CD4-positive, alpha-beta memory T cell (primary cell): ENCODE measurements at regions not wholly inside any gene's neighbourhood (a gene's known extent, or its start where the extent isn't known, plus 50 kb on each side); places are given as distances from the start of the nearest gene placed in this dataset.
A peak's percentile ranks its signal among the peaks of the same experiment; 100 is the strongest.

Experiments used
- CTCF ChIA-PET: fragments of 350-600 bp; sonication (Branson Sonifier 250); formaldehyde crosslinking; loops from one replicate; lab custom pipeline; 2021; ENCODE audit warnings: inconsistent platforms; ENCODE audit not compliant: partially characterized antibody; lab: Charles Lee
- POLR2A ChIA-PET: fragments of 350-600 bp; sonication (Branson Sonifier 250); formaldehyde crosslinking; loops from one replicate; lab custom pipeline; 2021; ENCODE audit not compliant: partially characterized antibody; lab: Charles Lee
- DNase-seq, 5 donors: peaks; one replicate each; pipeline versions ENCODE4 v3.0.0 to v3.0.0-alpha.2; 2020 to 2022; ENCODE audit warnings: mixed read lengths in 1 of 5
- H3K27ac ChIP-seq: one replicate; pipeline ENCODE4 v1.7.0; 2013; ENCODE audit warnings: low read depth, low read length
- H3K27me3 ChIP-seq: 2 replicates; pipeline ENCODE4 v1.7.0; 2013; ENCODE audit warnings: mild to moderate bottlenecking, low read length, moderate library complexity; ENCODE audit not compliant: insufficient read depth
- H3K36me3 ChIP-seq: 2 replicates; pipeline ENCODE4 v1.7.0; 2013; ENCODE audit warnings: mild to moderate bottlenecking, low read length, moderate library complexity; ENCODE audit not compliant: insufficient read depth
- H3K4me1 ChIP-seq: 2 replicates; pipeline ENCODE4 v1.7.0; 2013; ENCODE audit warnings: mild to moderate bottlenecking, low read length, moderate library complexity; ENCODE audit not compliant: insufficient read depth
- H3K4me3 ChIP-seq, 2 donors: one replicate each; pipeline ENCODE4 v1.7.0; 2013; ENCODE audit warnings: low read length in 2 of 2, mild to moderate bottlenecking in 1 of 2
- H3K9me3 ChIP-seq, 2 donors: one replicate each; pipeline ENCODE4 v1.7.0; 2013; ENCODE audit warnings: low read length in 2 of 2, control low read depth in 1 of 2; ENCODE audit not compliant: control insufficient read depth in 1 of 2
- H3K27ac Mint-ChIP-seq, 7 donors: one replicate each; pipeline ENCODE4 v1.8.0; 2020 to 2021; ENCODE audit warnings: mixed read lengths in 7 of 7, mild to moderate bottlenecking in 6 of 7, inconsistent platforms in 3 of 7, moderate library complexity in 3 of 7
- H3K27me3 Mint-ChIP-seq, 2 donors: one replicate each; pipeline ENCODE4 v1.8.0; 2020 to 2021; ENCODE audit warnings: mixed read lengths in 2 of 2
- H3K36me3 Mint-ChIP-seq, 2 donors: one replicate each; pipeline ENCODE4 v1.8.0; 2020 to 2021; ENCODE audit warnings: mixed read lengths in 2 of 2, inconsistent platforms in 1 of 2, mild to moderate bottlenecking in 1 of 2
- H3K4me1 Mint-ChIP-seq, 4 donors: one replicate each; pipeline ENCODE4 v1.8.0; 2020 to 2021; ENCODE audit warnings: mixed read lengths in 4 of 4, mild to moderate bottlenecking in 1 of 4
- H3K4me3 Mint-ChIP-seq, 8 donors: one replicate each; pipeline ENCODE4 v1.8.0; 2020 to 2021; ENCODE audit warnings: mixed read lengths in 8 of 8, mild to moderate bottlenecking in 7 of 8, moderate library complexity in 6 of 8, inconsistent platforms in 3 of 8
- H3K9me3 Mint-ChIP-seq, 8 donors: one replicate each; pipeline ENCODE4 v1.8.0; 2020 to 2021; ENCODE audit warnings: mixed read lengths in 8 of 8, mild to moderate bottlenecking in 5 of 8, inconsistent platforms in 3 of 8, moderate library complexity in 1 of 8
- intact Hi-C: fragments of 100-400 bp; cut with micrococcal nuclease; formaldehyde crosslinking; loops from one replicate; pipeline ENCODE4 v1.15.1; 2023

- H3K4me1 Mint-ChIP-seq: no peaks in the 10 kb centered on the region
- Histone ChIP-seq H3K27me3 (no peaks in the 10 kb centered on the region), H3K27ac (no peak overlapping the region), H3K4me1 (no peaks in the 10 kb centered on the region), H3K4me3 (no peak overlapping the region), H3K9me3 (no peaks in the 10 kb centered on the region), H3K36me3 (no peaks in the 10 kb centered on the region)
- no peaks in the 10 kb centered on the region for H3K36me3 Mint-ChIP-seq
- H3K9me3 Mint-ChIP-seq: peaks cover 0 to 2% (median 0%) of the 10 kb centered on the region in 8 donors
- intact Hi-C loops: no loop called here
- POLR2A ChIA-PET: no interaction called here
- CTCF ChIA-PET: interaction anchor here (1.3 kb wide), 1 partner anchor 40 kb away, joined by 3 read pairs; no protein-coding TSS in a partner anchor
- no peak for DNase-seq
- H3K27ac Mint-ChIP-seq: no peak overlapping the region
- no peaks in the 10 kb centered on the region for H3K27me3 Mint-ChIP-seq
- H3K4me3 Mint-ChIP-seq: no peak overlapping the region
These were observed 257.6 kb upstream of the ADAMTSL1 start for GRCh38 chr9:18216376-18216775.

GRCh38 chr9:18228101-18228500 lies 245.9 kb upstream of the ADAMTSL1 start:
- no peaks in the 10 kb centered on the region for H3K36me3 Mint-ChIP-seq
- intact Hi-C loops: no loop called here
- Histone ChIP-seq H3K9me3 (no peaks in the 10 kb centered on the region), H3K4me1 (no peaks in the 10 kb centered on the region), H3K27me3 (no peaks in the 10 kb centered on the region), H3K4me3 (no peak overlapping the region), H3K27ac (no peak overlapping the region), H3K36me3 (no peaks in the 10 kb centered on the region)
- H3K4me3 Mint-ChIP-seq: peak overlapping the region in 1 of 8 donors; percentile 22
- no peak for DNase-seq
- H3K27ac Mint-ChIP-seq: no peak overlapping the region
- H3K27me3 Mint-ChIP-seq: peaks cover 3 to 4% of the 10 kb centered on the region in 2 donors
- CTCF ChIA-PET: no interaction called here
- H3K4me1 Mint-ChIP-seq: no peaks in the 10 kb centered on the region
- H3K9me3 Mint-ChIP-seq: peaks cover 0 to 6% (median 0%) of the 10 kb centered on the region in 8 donors
- POLR2A ChIA-PET: no interaction called here

DNA sequence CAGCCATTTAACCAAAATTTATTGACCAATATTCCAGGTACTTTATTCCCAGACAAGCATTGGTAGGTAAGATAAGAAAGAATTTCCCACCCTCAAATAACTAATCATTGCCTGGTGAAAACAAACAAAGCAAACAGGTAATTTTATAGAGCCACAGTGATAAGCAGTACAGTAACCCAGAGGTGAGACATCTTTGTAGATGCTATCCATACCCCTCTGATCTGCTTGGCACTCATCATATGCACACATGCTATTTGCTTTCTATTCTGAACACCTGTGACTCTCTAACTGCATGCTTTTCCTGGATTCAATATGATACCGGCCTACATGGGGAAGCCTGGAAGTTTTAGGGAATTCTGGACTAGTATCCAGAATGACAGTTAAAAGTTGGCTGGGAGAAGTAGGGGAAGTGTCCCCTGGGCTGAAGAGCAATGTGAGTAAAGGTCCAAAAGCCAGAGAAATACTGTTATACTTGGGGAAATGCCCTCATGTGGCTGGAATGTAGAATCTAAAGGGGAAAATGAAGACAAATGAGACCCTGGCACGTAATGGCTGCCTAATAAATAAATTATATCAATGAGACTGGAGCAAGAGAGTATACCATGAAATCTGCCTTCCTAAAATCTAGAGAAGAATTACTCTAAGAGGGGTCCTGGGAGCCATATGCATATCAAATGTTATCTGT lies 243.8 kb upstream of the ADAMTSL1 start:
- intact Hi-C loops: no loop called here
- no peaks in the 10 kb centered on the region for H3K4me1 ChIP-seq
- Mint-ChIP-seq H3K36me3 (no peaks in the 10 kb centered on the region), H3K9me3 (no peaks in the 10 kb centered on the region), H3K4me1 (no peaks in the 10 kb centered on the region), H3K27ac (no peak overlapping the region), H3K4me3 (no peak overlapping the region), H3K27me3 (peaks cover 3 to 4% of the 10 kb centered on the region in 2 donors)
- H3K27me3 ChIP-seq: no peaks in the 10 kb centered on the region
- no peaks in the 10 kb centered on the region for H3K9me3 ChIP-seq
- H3K36me3 ChIP-seq: no peaks in the 10 kb centered on the region
- ChIA-PET POLR2A (no interaction called here), CTCF (interaction anchor here (1.9 kb wide), 1 partner anchor 25 kb away, joined by 6 read pairs; no protein-coding TSS in a partner anchor)
- H3K27ac ChIP-seq: no peak overlapping the region
- DNase-seq: no peak
- no peak overlapping the region for H3K4me3 ChIP-seq

GRCh38 chr9:18233311-18233710 lies 240.6 kb upstream of the ADAMTSL1 start:
- H3K27me3 Mint-ChIP-seq: peaks cover 0 to 2% of the 10 kb centered on the region in 2 donors
- no peaks in the 10 kb centered on the region for H3K9me3 ChIP-seq
- H3K4me1 ChIP-seq: no peaks in the 10 kb centered on the region
- H3K4me3 Mint-ChIP-seq: no peak overlapping the region
- no peak overlapping the region for H3K27ac Mint-ChIP-seq
- no peak for DNase-seq
- no peaks in the 10 kb centered on the region for H3K27me3 ChIP-seq
- no peaks in the 10 kb centered on the region for H3K36me3 Mint-ChIP-seq
- no peaks in the 10 kb centered on the region for H3K36me3 ChIP-seq
- intact Hi-C loops: no loop called here
- no peaks in the 10 kb centered on the region for H3K4me1 Mint-ChIP-seq
- H3K27ac ChIP-seq: no peak overlapping the region
- ChIA-PET POLR2A (no interaction called here), CTCF (no interaction called here)
- peaks cover 0 to 2% (median 0%) of the 10 kb centered on the region in 8 donors for H3K9me3 Mint-ChIP-seq
- no peak overlapping the region for H3K4me3 ChIP-seq

DNA sequence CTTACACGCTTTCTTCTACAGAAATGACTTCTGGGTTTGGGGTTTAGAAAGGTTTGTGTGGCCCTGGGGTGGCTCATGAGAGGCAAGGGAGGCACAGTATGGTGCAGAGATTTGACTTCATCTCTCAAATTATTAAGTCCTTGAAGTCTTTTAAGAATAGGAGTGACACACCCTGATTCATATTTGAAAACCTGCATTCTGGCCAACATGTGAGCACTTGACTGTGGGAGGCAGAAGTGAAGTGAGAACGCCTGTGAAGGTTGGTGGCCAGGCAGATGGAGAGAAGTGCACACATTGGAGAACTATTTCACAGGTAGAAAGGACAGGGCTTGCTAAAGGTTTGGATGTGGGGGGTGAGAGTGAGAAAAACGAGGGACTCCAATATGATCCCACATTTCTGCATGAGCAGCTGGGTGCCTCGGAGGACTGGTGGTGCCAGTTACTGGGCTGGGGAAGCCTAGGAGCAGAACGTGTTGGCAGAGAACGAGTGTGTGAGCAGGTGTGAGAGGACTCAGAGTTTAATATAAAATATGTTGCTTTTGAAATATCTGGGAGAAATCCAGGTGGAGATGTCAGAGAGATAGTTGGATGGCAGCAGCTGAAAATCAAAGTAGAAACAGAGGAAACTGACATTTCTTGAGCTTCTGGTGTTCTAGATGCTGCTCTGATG lies 240.0 kb upstream of the ADAMTSL1 start:
- intact Hi-C loops: no loop called here
- Histone ChIP-seq H3K27ac (no peak overlapping the region), H3K36me3 (no peaks in the 10 kb centered on the region), H3K4me1 (no peaks in the 10 kb centered on the region), H3K4me3 (no peak overlapping the region), H3K27me3 (no peaks in the 10 kb centered on the region), H3K9me3 (no peaks in the 10 kb centered on the region)
- H3K9me3 Mint-ChIP-seq: peaks cover 0 to 2% (median 0%) of the 10 kb centered on the region in 8 donors
- POLR2A ChIA-PET: no interaction called here
- no peak overlapping the region for H3K4me3 Mint-ChIP-seq
- peaks cover 0 to 2% of the 10 kb centered on the region in 2 donors for H3K27me3 Mint-ChIP-seq
- CTCF ChIA-PET: no interaction called here
- DNase-seq: no peak
- H3K27ac Mint-ChIP-seq: no peak overlapping the region
- no peaks in the 10 kb centered on the region for H3K4me1 Mint-ChIP-seq
- no peaks in the 10 kb centered on the region for H3K36me3 Mint-ChIP-seq

DNA sequence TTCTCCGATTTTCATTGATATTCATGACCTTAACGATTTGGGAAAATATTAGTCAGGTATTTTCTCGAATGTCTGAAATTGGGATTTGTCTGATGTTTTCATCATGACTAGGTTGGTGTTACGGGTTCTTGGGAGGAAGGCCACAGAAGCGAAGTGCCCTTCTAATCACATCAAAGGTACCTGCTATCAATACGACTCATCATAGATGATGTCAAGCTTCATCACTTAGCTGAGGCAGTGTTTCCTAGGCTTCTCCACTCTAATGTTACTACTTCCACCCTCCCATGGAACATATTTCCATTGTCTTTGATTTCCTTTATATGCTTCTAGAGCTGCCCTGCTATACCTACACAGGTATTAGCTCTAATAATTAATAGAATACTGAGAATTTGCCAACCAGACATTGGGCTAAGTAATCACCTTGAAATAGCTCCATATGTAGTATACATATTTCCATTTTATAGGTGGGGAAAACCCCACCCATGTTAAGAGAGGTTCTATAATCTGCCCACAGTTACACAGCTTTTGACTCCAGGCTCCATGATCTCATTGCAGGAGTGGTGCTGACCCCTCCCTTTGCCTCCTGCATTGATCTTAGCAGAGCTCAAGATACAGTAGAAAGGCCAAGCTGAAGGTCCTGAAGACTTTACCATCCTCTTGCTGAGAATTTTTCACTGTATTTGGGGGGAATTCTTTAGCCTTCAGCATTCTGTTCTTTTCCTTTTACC lies 238.6 kb upstream of the ADAMTSL1 start:
- ChIA-PET CTCF (no interaction called here), POLR2A (no interaction called here)
- Histone ChIP-seq H3K4me3 (no peak overlapping the region), H3K4me1 (no peaks in the 10 kb centered on the region), H3K27me3 (no peaks in the 10 kb centered on the region), H3K9me3 (no peaks in the 10 kb centered on the region), H3K36me3 (no peaks in the 10 kb centered on the region), H3K27ac (no peak overlapping the region)
- Mint-ChIP-seq H3K4me3 (no peak overlapping the region), H3K4me1 (no peaks in the 10 kb centered on the region), H3K9me3 (peaks cover 0 to 2% (median 0%) of the 10 kb centered on the region in 8 donors), H3K27ac (no peak overlapping the region), H3K36me3 (no peaks in the 10 kb centered on the region), H3K27me3 (no peaks in the 10 kb centered on the region)
- no peak for DNase-seq
- intact Hi-C loops: no loop called here

GRCh38 chr9:18236336-18236735 lies 237.6 kb upstream of the ADAMTSL1 start:
- no peaks in the 10 kb centered on the region for H3K4me1 Mint-ChIP-seq
- H3K4me1 ChIP-seq: no peaks in the 10 kb centered on the region
- H3K27ac ChIP-seq: no peak overlapping the region
- POLR2A ChIA-PET: no interaction called here
- H3K27me3 ChIP-seq: no peaks in the 10 kb centered on the region
- no peak overlapping the region for H3K4me3 Mint-ChIP-seq
- CTCF ChIA-PET: interaction anchor here (3.1 kb wide), 1 partner anchor 19 kb away, joined by 14 read pairs; no protein-coding TSS in a partner anchor
- intact Hi-C loops: no loop called here
- H3K9me3 Mint-ChIP-seq: peaks cover 0 to 2% (median 0%) of the 10 kb centered on the region in 8 donors
- no peaks in the 10 kb centered on the region for H3K36me3 ChIP-seq
- H3K4me3 ChIP-seq: no peak overlapping the region
- no peak overlapping the region for H3K27ac Mint-ChIP-seq
- no peak for DNase-seq
- no peaks in the 10 kb centered on the region for H3K36me3 Mint-ChIP-seq
- no peaks in the 10 kb centered on the region for H3K27me3 Mint-ChIP-seq
- no peaks in the 10 kb centered on the region for H3K9me3 ChIP-seq
